ENCODE measurements at regions not wholly inside any gene's neighbourhood (a gene's known extent, or its start where the extent isn't known, plus 50 kb on each side); places are given as distances from the start of the nearest gene placed in this dataset.

- Histone ChIP-seq H3K4me2 (ENCODE audit: unreplicated experiment) (no peak overlapping the region), H4K20me1 (ENCODE audit: insufficient read depth) (no peaks in the 10 kb centered on the region), H3F3A (ENCODE audit: insufficient read depth) (no peaks in the 10 kb centered on the region), H2AFZ (no peak overlapping the region), H3K4me3 (no peak overlapping the region), H3K9ac (no peak overlapping the region), H3K79me2 (ENCODE audit: insufficient read depth) (no peaks in the 10 kb centered on the region), H3K9me2 (ENCODE audit: insufficient read depth) (no peaks in the 10 kb centered on the region), H3K36me3 (ENCODE audit: low read depth) (no peaks in the 10 kb centered on the region), H3K27ac (no peak overlapping the region), H3K4me1 (ENCODE audit: insufficient read depth) (no peaks in the 10 kb centered on the region), H3K9me3 (ENCODE audit: low read depth) (no peaks in the 10 kb centered on the region), H3K27me3 (replicated peaks; ENCODE audit: insufficient read depth) (no peaks in the 10 kb centered on the region)
- WGBS, 2 experiments (ENCODE audit: low coverage in 1 of 2, low lambda C conversion rate in 2 of 2, missing lambda C conversion rate in 2 of 2), result 13 to 27% methylated on average over 2 of the region's 2 CpGs
- in situ Hi-C loops (cut with MboI), result no loop called here
- TF ChIP-seq EZH2 (IDR thresholded peaks at IDR 0.05; ENCODE audit: insufficient read depth, poor library complexity, severe bottlenecking) (no peak), EZH2phosphoT487 (IDR thresholded peaks at IDR 0.05; ENCODE audit: insufficient read depth, low read depth) (no peak)
- no peak for DNase-seq
Observed at GRCh38 chr10:8246548-8246947, 192.1 kb downstream of the GATA3 start.

- TF ChIP-seq EZH2phosphoT487 (IDR thresholded peaks at IDR 0.05; ENCODE audit: insufficient read depth, low read depth), result no peak
- TF ChIP-seq EZH2 (IDR thresholded peaks at IDR 0.05; ENCODE audit: insufficient read depth, poor library complexity, severe bottlenecking), result no peak
- DNase-seq, result no peak
- H3K9me2 ChIP-seq (ENCODE audit: insufficient read depth), result no peaks in the 10 kb centered on the region
- H3K4me3 ChIP-seq, result no peak overlapping the region
- in situ Hi-C loops (cut with MboI), result no loop called here
- no peak overlapping the region for H3K9ac ChIP-seq
- 42 to 49% methylated on average over 2 of the region's 2 CpGs for WGBS, 2 experiments (ENCODE audit: low coverage in 1 of 2, low lambda C conversion rate in 2 of 2, missing lambda C conversion rate in 2 of 2)
- no peak overlapping the region for H3K4me2 ChIP-seq (ENCODE audit: unreplicated experiment)
- H3K27me3 ChIP-seq (replicated peaks; ENCODE audit: insufficient read depth), result no peaks in the 10 kb centered on the region
- no peak overlapping the region for H3K27ac ChIP-seq
- H3K36me3 ChIP-seq (ENCODE audit: low read depth), result no peaks in the 10 kb centered on the region
- no peaks in the 10 kb centered on the region for H3K4me1 ChIP-seq (ENCODE audit: insufficient read depth)
- no peaks in the 10 kb centered on the region for H3K79me2 ChIP-seq (ENCODE audit: insufficient read depth)
- H4K20me1 ChIP-seq (ENCODE audit: insufficient read depth), result no peaks in the 10 kb centered on the region
- no peaks in the 10 kb centered on the region for H3F3A ChIP-seq (ENCODE audit: insufficient read depth)
- H2AFZ ChIP-seq, result no peak overlapping the region
- H3K9me3 ChIP-seq (ENCODE audit: low read depth), result no peaks in the 10 kb centered on the region
Observed at GRCh38 chr10:8247191-8247590, 192.7 kb downstream of the GATA3 start.

- H3K27me3 ChIP-seq (replicated peaks; ENCODE audit: insufficient read depth), result no peaks in the 10 kb centered on the region
- H3K9me2 ChIP-seq (ENCODE audit: insufficient read depth), result no peaks in the 10 kb centered on the region
- no peaks in the 10 kb centered on the region for H3K79me2 ChIP-seq (ENCODE audit: insufficient read depth)
- H3K9ac ChIP-seq, result no peak overlapping the region
- H3F3A ChIP-seq (ENCODE audit: insufficient read depth), result no peaks in the 10 kb centered on the region
- no peak for DNase-seq
- in situ Hi-C loops (cut with MboI), result no loop called here
- H3K4me3 ChIP-seq, result no peak overlapping the region
- H3K4me2 ChIP-seq (ENCODE audit: unreplicated experiment), result no peak overlapping the region
- H3K4me1 ChIP-seq (ENCODE audit: insufficient read depth), result no peaks in the 10 kb centered on the region
- no peak overlapping the region for H2AFZ ChIP-seq
- H3K9me3 ChIP-seq (ENCODE audit: low read depth), result no peaks in the 10 kb centered on the region
- no peak overlapping the region for H3K27ac ChIP-seq
- no peaks in the 10 kb centered on the region for H4K20me1 ChIP-seq (ENCODE audit: insufficient read depth)
- WGBS, 2 experiments (ENCODE audit: low coverage in 1 of 2, low lambda C conversion rate in 2 of 2, missing lambda C conversion rate in 2 of 2), result 7 to 10% methylated on average over 2 of the region's 2 CpGs
- TF ChIP-seq EZH2phosphoT487 (IDR thresholded peaks at IDR 0.05; ENCODE audit: insufficient read depth, low read depth) (no peak), EZH2 (IDR thresholded peaks at IDR 0.05; ENCODE audit: insufficient read depth, poor library complexity, severe bottlenecking) (no peak)
- no peaks in the 10 kb centered on the region for H3K36me3 ChIP-seq (ENCODE audit: low read depth)
Observed at GRCh38 chr10:8248868-8249267, 194.4 kb downstream of the GATA3 start.

GRCh38 chr10:8254350-8254749, 199.9 kb downstream of the GATA3 start:
- H3F3A ChIP-seq (ENCODE audit: insufficient read depth), result no peaks in the 10 kb centered on the region
- in situ Hi-C loops (cut with MboI), result no loop called here

GRCh38 chr10:8255301-8255700, 200.8 kb downstream of the GATA3 start:
- no peaks in the 10 kb centered on the region for H3K9me3 ChIP-seq (ENCODE audit: low read depth)
- in situ Hi-C loops (cut with MboI), result no loop called here
- H4K20me1 ChIP-seq (ENCODE audit: insufficient read depth), result no peaks in the 10 kb centered on the region
- H3F3A ChIP-seq (ENCODE audit: insufficient read depth), result no peaks in the 10 kb centered on the region
- no peak overlapping the region for H3K4me3 ChIP-seq
- H3K9ac ChIP-seq, result no peak overlapping the region
- WGBS, 2 experiments (ENCODE audit: low coverage in 1 of 2, low lambda C conversion rate in 2 of 2, missing lambda C conversion rate in 2 of 2), result 9% methylated on average over 1 of the region's 1 CpG
- TF ChIP-seq EZH2 (IDR thresholded peaks at IDR 0.05; ENCODE audit: insufficient read depth, poor library complexity, severe bottlenecking) (no peak), EZH2phosphoT487 (IDR thresholded peaks at IDR 0.05; ENCODE audit: insufficient read depth, low read depth) (no peak)
- H2AFZ ChIP-seq, result no peak overlapping the region
- H3K27ac ChIP-seq, result no peak overlapping the region
- no peaks in the 10 kb centered on the region for H3K79me2 ChIP-seq (ENCODE audit: insufficient read depth)
- no peaks in the 10 kb centered on the region for H3K27me3 ChIP-seq (replicated peaks; ENCODE audit: insufficient read depth)
- no peaks in the 10 kb centered on the region for H3K9me2 ChIP-seq (ENCODE audit: insufficient read depth)
- no peak for DNase-seq
- H3K4me2 ChIP-seq (ENCODE audit: unreplicated experiment), result no peak overlapping the region
- H3K36me3 ChIP-seq (ENCODE audit: low read depth), result no peaks in the 10 kb centered on the region
- no peaks in the 10 kb centered on the region for H3K4me1 ChIP-seq (ENCODE audit: insufficient read depth)

More at GRCh38 chr10:8254350-8254749, 199.9 kb downstream of the GATA3 start:
- Histone ChIP-seq H3K27ac (no peak overlapping the region), H3K9me3 (ENCODE audit: low read depth) (no peaks in the 10 kb centered on the region), H3K4me2 (ENCODE audit: unreplicated experiment) (no peak overlapping the region), H4K20me1 (ENCODE audit: insufficient read depth) (no peaks in the 10 kb centered on the region), H3K27me3 (replicated peaks; ENCODE audit: insufficient read depth) (no peaks in the 10 kb centered on the region), H3K79me2 (ENCODE audit: insufficient read depth) (no peaks in the 10 kb centered on the region), H3K9ac (no peak overlapping the region), H3K9me2 (ENCODE audit: insufficient read depth) (no peaks in the 10 kb centered on the region), H3K36me3 (ENCODE audit: low read depth) (no peaks in the 10 kb centered on the region), H3K4me3 (no peak overlapping the region), H2AFZ (no peak overlapping the region), H3K4me1 (ENCODE audit: insufficient read depth) (no peaks in the 10 kb centered on the region)
- TF ChIP-seq EZH2 (IDR thresholded peaks at IDR 0.05; ENCODE audit: insufficient read depth, poor library complexity, severe bottlenecking), result no peak
- no peak for TF ChIP-seq EZH2phosphoT487 (IDR thresholded peaks at IDR 0.05; ENCODE audit: insufficient read depth, low read depth)
- WGBS, 2 experiments (ENCODE audit: low coverage in 1 of 2, low lambda C conversion rate in 2 of 2, missing lambda C conversion rate in 2 of 2), result 0% methylated on average over 1 of the region's 1 CpG
- no peak for DNase-seq
